Central memory CD4-positive, alpha-beta T cell (primary cell): ENCODE measurements at regions not wholly inside any gene's neighbourhood (a gene's known extent, or its start where the extent isn't known, plus 50 kb on each side); places are given as distances from the start of the nearest gene placed in this dataset.

Experiments
- DNase-seq: peaks from one replicate; pipeline ENCODE4 v3.0.0; 2022

DNA sequence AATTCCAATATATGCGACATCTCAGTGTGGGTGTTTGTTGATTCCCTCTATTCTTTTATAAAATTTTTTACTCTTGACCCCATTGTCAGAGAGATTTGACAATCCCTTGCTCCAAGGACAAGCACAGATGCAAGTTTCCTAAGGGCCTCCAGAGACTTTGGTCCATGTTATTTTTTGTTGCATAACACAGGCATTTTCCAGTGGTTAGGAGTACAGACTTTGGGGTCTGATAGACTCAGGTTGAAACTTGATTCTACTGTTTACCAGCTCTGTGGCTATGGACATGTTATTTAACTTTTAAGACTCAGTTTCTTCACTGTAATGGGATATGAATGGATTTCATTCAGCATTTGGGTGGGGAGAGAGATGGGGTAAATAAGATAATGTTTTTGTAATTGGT lies 361.3 kb downstream of the ENC1 start:
- no peak for DNase-seq

DNA sequence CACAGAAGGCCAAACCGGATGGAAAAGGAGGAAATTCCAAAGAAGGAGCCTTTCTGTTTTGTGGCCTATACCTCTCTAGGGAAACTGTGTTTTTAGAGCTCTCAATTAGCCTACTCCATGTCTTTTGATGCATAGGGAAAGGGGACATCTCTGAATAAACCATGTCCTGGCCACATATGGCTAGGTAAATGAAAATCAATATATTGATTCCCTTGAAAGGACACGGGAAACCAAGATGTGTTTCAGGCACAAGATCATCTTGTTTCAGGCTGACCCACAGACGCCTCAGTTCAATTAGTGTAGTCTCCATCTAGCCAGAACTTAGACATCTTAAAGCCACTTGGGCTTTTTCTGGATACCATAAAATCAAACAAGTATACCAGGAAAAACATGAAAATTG lies 363.1 kb downstream of the ENC1 start:
- no peak for DNase-seq

DNA sequence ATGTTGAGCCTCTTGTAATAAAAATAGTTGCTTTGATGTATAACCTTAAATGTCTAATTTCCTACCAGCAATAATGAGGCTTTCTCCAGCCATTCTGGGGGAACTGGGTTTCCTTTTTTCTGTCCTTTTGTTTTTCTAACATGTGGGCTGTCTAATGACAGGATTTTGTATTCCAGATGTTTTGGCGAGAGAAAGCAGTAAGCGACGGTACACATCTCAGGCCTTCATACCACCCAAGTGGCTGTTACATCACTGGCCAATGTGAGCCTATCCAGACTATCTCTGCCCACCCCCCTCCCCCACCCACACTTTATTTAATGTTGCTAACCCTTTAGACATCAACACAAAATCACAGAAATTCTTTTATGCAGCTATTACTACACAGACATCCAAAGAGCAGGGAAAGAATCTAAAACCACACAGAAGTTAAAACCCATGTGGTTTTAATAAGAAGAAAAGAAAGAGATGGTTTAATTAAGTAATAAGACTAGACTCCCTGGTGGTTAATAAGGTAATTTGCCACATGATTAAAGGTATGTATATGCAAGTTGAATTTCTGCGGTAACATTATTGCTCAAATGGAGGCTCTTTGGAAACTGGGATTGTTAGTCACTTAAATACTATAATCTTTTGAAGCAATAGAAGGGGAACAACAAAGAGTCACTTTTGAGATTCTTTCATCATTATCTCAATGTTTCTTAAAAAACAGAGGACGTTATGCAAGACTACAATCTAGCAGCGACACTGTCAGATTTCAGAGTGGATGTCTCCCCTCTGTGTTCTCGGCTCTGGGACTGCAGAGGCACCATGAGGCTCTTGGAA lies 365.1 kb downstream of the ENC1 start:
- DNase-seq, result no peak

DNA sequence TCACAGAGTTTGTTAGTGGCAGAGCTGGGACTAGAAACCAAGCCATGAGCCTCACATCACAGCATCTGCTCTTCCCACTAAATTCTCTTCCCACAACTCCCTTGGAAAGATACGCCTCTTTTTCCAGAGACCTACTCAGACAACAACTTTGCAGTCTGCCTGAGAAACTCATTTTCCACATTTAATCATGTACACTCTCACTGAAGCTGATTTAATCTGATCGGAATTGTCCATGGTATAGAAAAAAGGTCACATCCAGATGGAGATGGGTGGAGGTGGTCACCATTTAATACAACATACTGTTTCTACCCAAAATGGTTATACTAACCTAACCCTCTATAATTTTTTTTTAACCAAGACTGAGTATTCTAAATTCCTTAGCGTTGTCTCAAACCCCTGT lies 366.2 kb downstream of the ENC1 start:
- DNase-seq, result no peak

DNA sequence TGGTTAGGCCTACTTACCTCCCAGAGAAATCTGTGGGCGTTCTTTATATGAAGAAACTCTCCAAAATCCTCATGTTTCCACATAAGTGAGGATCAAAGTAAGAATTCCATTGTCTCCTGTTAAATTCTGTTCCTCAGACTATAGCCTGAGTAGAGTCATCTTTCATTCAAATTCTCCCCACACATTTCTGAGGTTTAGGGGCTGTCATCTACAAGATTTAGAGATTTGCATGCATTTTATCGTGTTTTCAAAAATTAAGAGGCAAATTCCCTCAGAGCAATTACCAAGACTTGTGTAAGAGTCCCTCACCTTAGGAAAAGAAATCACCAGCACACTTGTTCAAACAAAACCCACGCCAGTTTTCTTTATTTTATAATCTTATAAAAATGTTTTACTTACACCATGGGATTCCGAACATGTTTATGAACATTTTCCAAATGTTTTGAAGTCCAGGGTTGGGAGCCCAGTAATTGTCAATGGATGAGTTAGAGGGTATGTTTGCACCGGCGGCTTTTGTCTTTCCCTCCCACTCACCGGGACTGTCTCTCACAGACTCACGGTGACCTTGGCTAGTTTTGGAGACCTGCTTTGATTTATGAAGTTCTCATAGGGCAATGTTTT lies 367.6 kb downstream of the ENC1 start:
- no peak for DNase-seq

DNA sequence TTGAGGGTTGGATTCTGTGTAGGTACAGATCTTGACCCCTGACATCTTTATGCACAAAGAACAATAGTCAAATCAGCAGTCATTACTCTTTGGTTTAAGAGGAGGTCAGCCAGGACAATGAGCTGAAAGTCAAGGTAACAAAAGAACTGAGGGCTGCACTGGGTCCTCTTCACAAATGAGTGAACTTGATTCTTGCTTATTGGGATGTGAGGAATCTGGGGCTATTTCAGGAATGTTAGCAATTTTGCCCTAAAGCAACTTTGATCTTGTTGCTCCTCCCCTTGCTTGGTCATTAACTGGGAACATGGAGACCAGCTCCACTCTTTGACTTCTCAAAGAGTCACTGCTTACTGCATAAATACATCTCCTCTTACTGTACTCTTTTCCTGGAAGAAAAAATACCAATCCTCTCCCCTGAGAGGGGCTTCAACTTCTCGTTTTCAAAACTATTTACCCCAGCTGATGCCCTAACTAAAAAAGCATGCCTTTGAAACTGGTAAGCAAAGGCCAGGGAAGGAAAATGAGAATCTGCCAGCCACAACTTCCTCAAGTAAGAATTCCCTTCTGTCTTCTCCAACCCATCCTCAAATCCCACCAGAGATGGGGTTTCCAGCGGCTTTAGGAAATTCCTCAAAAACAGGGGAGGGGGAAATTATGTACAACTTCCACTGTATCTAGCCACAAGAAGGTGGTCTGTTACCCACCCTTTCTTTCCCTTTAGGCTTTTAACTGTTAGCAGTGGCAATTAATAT lies 368.3 kb downstream of the ENC1 start:
- no peak for DNase-seq

DNA sequence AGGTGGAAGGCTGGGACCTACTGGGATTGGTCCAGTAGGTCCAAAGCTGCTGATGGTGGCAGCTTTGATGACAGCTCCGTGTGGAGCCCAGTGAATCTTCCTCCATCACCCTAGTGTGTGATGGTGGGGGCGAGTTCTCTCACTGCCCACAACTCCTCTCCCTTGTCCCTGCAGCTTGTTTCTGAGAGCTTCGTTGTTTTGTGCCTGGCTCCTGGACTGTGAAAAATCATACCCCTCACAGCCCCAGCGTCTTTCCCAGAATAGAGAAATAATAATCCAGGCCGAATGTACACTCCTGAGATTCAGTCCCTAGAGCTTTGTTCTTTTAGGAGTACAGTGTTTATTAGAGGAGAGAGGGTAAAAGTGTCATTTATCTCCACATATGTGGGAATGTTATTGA lies 372.2 kb downstream of the ENC1 start:
- no peak for DNase-seq

DNA sequence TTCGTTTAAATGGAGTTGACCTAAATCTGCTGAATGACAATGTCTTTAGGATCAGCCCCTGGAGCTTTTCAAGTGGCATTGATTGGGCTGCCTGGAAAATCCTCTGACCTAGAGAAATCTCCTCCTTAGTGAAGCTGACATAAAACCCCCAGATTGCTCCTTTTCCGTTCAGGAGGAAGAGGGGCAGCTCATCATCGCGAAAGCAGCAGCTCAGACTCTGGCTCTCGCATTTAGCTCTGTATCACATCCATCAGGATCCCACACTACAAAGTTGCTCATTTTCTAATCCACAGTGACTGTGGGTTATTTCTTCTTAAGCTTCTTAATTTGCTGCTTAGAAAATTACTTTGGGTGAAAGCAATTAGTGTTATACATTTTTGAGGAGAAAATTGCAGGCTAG lies 373.7 kb downstream of the ENC1 start:
- no peak for DNase-seq

DNA sequence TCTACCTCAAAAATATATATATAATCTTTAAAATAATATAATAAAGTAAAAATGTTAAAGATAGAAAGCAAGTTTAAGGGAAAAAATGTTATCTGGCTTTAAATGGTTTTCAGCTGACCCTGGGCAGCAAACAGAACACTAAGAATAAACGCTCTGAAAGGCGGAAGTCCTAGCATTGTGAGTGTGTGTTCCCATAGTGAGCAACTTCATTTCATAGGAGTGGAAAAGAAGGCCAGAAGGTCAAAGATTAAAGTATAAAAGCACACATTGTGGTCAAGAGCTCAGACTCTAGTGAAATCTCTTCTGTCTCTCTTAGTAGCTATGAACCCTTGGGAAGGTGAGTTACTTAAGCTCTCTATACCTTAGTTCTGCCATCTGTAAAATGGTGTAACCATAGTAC lies 374.4 kb downstream of the ENC1 start:
- no peak for DNase-seq

DNA sequence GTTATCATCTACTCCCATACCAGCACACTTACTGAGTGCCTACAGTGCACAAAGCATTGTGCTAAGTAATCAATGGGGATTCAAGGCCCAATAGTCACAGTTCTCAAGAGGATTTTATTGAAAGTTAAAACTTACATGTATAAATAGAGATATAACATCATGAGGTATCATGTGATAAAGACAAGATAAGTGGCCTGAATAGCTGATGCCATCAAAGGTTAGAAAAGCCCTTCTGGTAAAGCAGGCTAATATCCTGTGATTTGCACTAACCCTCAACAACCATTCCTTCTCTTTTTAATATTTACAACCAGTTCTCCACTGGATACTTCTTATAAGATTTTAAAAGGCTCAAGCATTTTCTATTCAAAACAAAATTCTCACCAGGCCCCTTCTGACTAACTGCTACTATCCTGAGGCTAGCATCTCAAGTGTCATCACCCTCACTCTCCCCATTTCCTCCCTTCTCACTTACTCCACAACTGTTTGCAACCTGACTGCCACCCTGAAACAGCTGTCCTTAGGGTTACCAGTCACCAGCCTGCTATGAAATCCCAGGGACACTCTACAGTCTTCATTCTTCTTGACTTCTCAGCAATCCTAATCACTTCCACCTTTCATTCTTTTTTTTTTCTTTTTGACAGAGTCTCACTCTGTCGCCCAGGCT lies 377.9 kb downstream of the ENC1 start:
- DNase-seq, result no peak

DNA sequence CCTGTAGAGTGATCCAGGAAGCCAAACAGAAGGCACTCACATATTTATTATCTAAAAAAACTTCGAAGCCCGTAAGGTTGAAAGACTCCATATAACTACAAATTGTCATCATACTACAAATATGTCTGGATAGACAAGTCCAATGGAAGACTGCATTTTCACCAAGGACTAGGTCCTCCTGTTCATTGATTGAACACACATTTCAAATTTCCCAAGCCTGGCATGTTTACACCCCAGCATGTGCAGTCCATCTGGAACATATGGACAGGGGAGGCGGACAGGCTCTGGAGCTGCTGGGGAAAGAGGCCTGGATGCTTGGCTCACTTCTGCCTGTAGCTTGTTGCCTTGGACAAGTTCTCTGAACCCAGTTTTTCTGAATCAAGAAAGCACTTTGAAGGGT lies 378.7 kb downstream of the ENC1 start:
- no peak for DNase-seq

DNA sequence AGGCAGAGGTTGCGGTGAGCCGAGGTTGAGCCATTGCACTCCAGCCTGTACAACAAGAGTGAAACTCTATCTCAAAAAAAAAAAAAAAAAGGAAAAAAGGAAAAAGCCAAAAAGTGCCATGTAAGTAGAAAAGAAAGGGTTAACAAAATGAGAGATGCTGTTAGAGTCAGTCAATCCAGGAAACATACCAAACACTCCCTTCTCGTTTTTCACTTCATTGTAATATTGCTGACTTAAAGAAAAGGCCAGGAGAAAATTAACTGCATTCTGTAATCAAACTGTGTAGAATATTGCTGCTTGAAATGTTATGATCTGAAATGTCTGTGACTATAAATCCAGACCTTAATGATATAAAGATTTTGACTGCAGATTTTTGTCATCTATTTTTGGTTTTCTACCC lies 379.1 kb downstream of the ENC1 start:
- no peak for DNase-seq

DNA sequence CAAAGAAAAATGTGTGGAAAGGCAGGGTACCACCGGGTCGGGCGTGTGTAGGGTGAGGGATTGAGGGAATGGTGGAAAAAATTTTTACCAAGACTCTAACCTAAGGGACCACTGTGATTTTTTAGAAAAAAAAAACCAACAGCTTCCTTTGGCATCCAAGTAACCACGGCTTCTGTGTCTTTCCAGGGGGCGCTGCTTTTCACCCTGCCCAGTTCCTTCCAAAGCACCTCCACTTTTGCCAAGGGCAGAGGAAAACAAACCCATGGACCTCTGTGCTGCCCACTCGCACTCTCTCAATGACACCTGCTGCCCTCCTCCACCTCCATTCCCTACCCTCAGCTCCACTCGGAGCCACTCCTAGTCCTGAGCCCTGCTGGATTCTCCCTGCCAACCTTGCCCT lies 381.0 kb downstream of the ENC1 start:
- DNase-seq, result no peak

DNA sequence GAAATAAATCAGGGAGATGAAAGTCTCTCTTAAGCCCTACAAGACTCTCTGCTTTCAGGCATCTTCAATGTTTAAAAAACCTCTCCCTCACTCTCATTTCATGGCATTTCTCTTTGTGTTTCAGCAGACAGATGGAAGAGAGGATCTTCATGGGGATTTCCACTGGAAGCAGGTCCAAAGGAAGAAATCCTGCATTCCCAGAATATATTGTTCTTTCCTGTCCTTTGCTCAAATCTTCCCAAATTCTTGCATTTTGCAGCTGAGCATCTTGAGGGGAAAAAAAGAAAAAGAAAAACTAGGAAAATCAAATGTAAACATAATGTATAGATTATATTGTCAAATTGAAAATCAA lies 382.2 kb downstream of the ENC1 start:
- DNase-seq, result no peak

DNA sequence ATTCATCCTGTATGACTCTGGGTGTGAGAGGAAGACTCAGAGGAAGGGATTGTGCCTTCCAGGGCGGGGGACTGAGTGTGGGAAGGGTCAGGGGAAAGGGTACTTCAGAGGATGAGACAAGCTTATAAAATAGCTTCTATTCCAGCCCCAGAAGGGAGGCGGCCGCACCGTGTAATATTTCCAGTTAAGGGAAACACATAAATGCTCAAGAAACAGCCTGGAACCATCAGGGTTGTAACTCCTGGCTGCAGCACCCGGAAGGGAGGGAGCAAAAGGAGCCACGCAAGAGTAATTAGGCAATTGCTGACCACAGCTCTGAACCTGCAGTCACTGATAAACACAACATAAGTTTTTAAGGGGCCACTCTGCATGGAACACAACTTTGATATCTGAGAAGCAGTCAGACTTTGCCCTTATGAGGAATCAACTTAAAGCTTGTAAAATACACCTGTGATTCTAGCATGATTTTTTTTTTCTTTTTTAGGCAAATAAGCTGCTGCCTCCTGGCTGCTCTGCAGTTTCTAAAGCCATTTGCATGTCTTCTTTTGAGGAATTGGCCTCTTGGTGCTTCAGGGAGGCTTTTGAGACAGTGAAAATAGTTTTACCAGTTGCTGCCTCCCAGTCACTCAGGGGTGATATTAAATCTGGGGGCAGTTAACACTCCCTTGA lies 382.7 kb downstream of the ENC1 start:
- DNase-seq, result no peak

DNA sequence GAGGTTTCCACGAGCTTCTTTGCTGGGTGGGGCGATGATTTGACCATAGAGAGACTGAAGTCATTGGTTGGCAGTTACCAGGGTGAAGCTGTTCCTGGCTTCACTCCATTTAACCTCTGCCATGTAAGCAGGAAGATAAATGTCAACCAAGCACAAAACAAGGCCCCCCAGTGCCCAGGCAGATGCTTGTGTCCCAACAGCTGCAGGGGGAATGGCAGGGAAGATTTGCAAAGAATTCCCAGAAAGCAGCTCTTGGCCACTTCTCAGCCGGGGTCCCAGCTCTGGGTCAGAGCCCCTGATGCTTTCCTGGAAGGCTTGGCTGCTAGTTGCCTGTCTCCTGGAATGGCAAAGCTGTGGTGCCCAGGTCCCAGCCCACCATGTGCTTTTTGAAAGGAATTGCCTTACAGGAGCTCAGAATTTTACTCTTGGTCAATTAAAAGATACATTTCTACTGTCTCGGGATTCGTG lies 383.4 kb downstream of the ENC1 start:
- DNase-seq, result no peak

DNA sequence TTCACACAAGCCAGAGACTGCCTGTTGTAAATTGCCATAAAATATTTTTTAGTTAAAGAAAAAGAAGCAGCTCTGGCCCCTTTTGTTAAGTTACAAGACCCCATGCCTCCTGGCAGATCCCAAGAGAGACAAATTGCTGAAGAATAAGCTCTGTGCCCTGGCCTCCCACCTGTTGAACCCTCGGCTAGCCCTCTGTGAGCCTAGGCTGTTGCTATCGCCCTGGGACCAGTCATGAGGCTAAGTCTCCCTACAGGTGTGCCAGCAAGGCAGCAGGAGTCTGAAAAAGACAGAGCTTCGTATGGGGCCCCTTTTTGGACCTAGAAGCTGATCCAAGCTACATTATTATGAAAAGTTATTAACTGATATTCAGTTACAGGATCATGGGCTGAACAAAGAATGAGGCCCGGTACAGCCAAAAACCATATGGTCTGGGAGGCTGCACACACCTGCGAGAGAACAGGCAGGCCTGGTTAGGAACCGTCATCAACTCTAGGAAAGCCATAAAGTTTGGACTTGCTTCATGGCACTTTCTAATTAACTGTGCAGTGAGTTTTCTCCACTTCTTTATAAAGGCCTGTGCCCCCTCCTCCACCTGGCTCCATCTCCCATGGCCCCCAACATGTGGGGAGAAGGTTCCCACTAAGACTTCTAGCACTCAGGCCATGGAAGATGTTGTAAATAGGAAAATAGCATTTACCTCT lies 384.7 kb downstream of the ENC1 start:
- DNase-seq, result no peak

DNA sequence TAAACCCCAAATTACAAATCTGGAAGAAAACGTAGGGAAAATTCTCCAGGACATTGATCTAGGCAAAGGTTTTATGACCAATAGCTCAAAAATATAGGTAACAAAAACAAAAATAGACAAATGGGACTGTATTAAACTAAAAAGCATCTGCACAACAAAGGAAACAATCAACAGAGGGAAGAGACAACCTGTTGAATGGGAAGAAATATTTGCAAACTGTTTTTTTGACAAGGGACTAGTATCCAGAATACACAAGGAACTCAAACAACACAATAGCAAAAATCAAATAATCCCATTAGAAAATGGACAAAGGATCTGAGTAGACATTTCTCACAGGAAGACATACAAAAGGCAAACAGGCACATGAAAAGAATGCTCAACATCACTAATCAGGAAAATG lies 386.3 kb downstream of the ENC1 start:
- DNase-seq, result no peak

DNA sequence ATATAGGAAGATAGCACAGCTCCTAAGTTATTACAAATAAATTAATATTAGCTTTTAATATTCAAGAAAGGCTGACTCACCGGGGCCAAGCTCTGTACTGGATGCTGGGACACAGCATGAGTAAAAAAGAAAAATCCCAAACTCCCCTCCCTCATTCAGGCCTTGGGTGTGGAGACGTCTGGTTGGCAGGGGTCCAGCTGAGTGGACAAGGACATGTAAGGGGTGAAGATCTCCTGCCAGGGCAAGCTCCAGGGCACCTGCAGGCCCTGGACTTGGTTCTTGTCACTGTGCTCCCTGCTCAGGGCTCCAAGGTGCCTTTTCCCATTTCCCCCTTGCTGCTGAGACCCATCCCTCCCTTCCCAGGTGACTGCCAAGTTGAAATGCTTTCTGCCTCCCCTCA lies 388.5 kb downstream of the ENC1 start:
- no peak for DNase-seq

DNA sequence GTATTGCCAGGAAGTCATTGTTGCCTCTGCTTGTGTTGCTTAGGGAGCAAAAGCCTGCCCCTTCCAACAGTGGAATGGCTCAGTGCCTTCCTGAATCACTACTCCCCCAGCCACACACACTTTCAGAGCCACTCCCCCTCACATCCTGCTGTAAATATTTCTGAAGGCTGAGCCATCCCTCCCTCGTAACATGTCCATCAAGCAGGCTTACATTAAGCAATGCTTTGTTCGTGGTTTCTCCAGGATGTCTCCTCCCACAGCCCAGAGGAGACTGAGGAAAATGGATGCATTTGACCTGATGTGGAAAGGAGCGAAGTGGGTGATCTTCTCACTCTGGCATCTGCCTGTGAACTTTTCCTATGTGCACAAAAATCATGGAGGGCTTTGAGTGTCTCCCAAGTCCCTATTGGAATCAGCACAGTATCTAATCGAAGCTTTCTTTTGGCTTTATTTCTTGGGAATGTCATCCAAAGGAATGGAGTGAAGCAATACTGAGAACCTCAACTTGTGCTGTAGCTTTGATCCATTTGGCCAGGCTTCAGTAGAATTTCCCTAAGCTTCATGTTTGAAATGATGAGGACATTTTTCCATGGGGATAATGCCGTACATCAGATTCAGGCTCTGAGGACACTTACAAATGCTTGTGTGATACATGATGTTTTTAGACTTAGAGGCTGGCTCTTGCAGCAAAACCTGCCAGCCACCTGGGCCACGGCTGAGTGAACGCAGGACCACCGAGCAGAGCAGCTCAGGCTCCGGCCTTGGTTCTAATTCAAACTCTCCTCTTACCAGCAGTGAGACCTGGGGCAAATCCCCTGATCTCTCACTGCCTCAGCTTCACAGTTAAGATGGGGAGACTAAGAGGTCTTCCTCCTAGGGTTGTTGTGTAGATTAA lies 389.1 kb downstream of the ENC1 start:
- DNase-seq, result no peak
